Lower leg skin (tissue), 3 donors: ENCODE measurements at regions not wholly inside any gene's neighbourhood (a gene's known extent, or its start where the extent isn't known, plus 50 kb on each side); places are given as distances from the start of the nearest gene placed in this dataset.

ENCODE experiments used
- CTCF ChIP-seq, 3 donors: fragments of 450-650 bp; IDR thresholded peaks; one replicate each; pipeline ENCODE4 v1.5.1; 2016; ENCODE audit warnings: antibody characterized with exemption in 3 of 3, mild to moderate bottlenecking in 3 of 3, moderate library complexity in 2 of 3
- POLR2A ChIP-seq, 2 donors: fragments of 450-650 bp; IDR thresholded peaks; one replicate each; pipeline ENCODE4 v1.6.1; 2016 to 2017; ENCODE audit warnings: antibody characterized with exemption in 2 of 2, mild to moderate bottlenecking in 1 of 2, moderate library complexity in 1 of 2

GRCh38 chr11:70928854-70929598 lies 323.4 kb downstream of the SHANK2 start:
- TF ChIP-seq POLR2A (IDR thresholded peaks at IDR 0.05) (no peak), CTCF (IDR thresholded peaks at IDR 0.05) (no peak)
